ENCODE measurements at regions not wholly inside any gene's neighbourhood (a gene's known extent, or its start where the extent isn't known, plus 50 kb on each side); places are given as distances from the start of the nearest gene placed in this dataset.

- TF ChIP-seq CTCF (IDR thresholded peaks at IDR 0.05; ENCODE audit: extremely low read depth, missing control alignments) = no peak
- DNase-seq (ENCODE audit: low spot score) = no peak
These were observed 1047.6 kb downstream of the OTOL1 start for GRCh38 chr3:162544246-162544645.

- DNase-seq (ENCODE audit: low spot score) = no peak
- TF ChIP-seq CTCF (IDR thresholded peaks at IDR 0.05; ENCODE audit: extremely low read depth, missing control alignments) = no peak
These were observed 1050.3 kb downstream of the OTOL1 start for GRCh38 chr3:162546910-162547309.

GRCh38 chr3:162547321-162547720, 1050.7 kb downstream of the OTOL1 start:
- DNase-seq (ENCODE audit: low spot score) = no peak
- no peak for TF ChIP-seq CTCF (IDR thresholded peaks at IDR 0.05; ENCODE audit: extremely low read depth, missing control alignments)

GRCh38 chr3:162555761-162556160, 1059.2 kb downstream of the OTOL1 start:
- DNase-seq (ENCODE audit: low spot score) = no peak
- no peak for TF ChIP-seq CTCF (IDR thresholded peaks at IDR 0.05; ENCODE audit: extremely low read depth, missing control alignments)

GRCh38 chr3:162558016-162558415, 1061.4 kb downstream of the OTOL1 start:
- no peak for TF ChIP-seq CTCF (IDR thresholded peaks at IDR 0.05; ENCODE audit: extremely low read depth, missing control alignments)
- no peak for DNase-seq (ENCODE audit: low spot score)

- no peak for TF ChIP-seq CTCF (IDR thresholded peaks at IDR 0.05; ENCODE audit: extremely low read depth, missing control alignments)
- DNase-seq (ENCODE audit: low spot score) = no peak
These were observed 1072.1 kb downstream of the OTOL1 start for GRCh38 chr3:162568706-162569105.

- TF ChIP-seq CTCF (IDR thresholded peaks at IDR 0.05; ENCODE audit: extremely low read depth, missing control alignments) = no peak
- DNase-seq (ENCODE audit: low spot score) = no peak
These were observed 1072.7 kb downstream of the OTOL1 start for GRCh38 chr3:162569314-162569713.
